CD4-positive, alpha-beta T cell treated with Interleukin-6 for 4 hours (primary cell): ENCODE measurements at regions not wholly inside any gene's neighbourhood (a gene's known extent, or its start where the extent isn't known, plus 50 kb on each side); places are given as distances from the start of the nearest gene placed in this dataset.

Source experiments
- DNase-seq: peaks from one replicate; pipeline ENCODE4 v3.0.0-alpha.2; 2020; ENCODE audit warnings: mixed read lengths

- no peak for DNase-seq
Observed at GRCh38 chr13:107906131-107906530, 309.2 kb downstream of the LIG4 start.

- no peak for DNase-seq
Observed at GRCh38 chr13:107901996-107902562, 313.3 kb downstream of the LIG4 start.

GRCh38 chr13:107901230-107901629 lies 314.1 kb downstream of the LIG4 start:
- DNase-seq, result no peak

DNA sequence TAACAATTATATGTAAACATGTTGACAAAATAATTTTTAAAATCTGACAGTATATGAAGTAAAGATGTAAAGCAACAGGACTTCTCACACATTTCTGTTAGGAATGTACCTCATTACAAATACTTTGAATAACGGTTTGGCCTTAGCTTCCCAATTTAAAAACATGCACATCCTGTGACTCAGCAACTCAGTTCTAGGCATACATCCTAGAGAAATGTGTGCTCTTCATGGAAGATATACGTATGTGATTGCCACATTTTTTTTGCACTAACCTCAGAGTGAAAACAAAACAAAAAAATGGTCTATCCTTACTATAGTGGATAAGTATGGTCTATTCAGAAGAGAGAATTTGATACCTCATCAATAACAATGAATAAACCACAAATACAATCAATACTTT lies 314.6 kb downstream of the LIG4 start:
- no peak for DNase-seq

DNA sequence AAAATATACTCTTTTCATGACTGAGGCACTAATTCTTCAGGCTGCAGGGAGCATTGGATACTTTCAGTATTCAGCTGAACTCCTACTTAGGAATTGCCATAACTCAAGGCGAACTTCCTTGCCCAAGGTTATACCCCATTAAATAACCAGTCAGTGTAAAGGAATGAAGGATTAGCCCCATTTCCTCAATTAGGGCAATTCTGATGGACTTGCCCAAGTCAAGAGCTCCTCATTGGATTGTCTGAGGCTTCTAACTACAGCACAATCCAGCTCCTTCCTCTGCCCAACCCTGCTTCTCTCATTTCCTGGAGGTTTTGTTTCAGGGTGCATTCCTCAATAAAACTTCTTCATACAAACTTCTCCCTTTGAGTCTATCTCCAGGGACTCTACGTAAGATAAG lies 329.2 kb downstream of the LIG4 start:
- no peak for DNase-seq

DNA sequence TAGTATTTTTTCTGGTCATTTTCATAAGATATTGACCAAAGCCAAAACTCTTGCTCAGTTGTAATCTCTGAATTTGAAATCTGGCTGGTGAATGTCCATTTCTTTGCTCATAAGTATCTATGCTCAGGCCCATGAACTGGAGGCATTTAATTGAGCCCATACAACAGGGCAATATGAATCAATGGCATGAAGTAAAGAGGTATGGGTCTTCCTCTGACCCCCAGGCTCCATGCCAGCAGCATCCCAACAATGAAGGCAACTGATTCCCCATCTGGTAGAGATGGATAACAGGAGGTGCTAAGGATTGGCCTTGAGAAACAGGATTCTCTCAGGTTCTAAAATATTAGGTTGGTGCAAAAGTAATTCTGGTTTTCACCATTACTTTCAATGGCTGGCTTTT lies 330.8 kb downstream of the LIG4 start:
- DNase-seq, result no peak

DNA sequence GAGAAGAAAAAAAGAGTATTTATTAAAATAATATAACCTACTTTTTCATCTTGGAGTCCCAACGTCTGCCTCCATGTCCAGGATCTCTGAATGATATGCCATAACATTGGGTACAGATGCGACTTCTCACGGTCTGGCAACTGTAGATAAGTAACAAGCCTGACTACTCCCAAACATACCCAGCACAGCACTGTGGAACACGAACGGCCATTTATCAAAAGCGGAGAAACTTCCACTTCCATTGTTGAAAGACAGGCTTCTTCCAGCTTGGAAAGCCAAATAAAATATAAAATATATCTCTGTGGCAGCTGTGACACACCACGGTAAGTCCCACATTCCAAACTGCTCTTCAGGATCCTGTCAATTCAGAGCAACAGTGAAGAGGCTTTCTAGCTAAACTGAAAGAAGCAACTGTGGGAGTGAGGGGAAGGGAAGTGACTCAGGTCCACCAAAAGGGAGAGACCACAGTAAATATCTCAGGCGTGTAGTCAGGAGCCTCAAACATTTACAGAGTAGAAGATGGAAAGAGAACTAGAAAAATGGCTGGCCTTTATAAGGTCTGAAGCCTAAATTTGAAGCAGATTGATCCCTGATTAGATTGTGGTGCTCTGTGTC lies 331.7 kb downstream of the LIG4 start:
- no peak for DNase-seq

DNA sequence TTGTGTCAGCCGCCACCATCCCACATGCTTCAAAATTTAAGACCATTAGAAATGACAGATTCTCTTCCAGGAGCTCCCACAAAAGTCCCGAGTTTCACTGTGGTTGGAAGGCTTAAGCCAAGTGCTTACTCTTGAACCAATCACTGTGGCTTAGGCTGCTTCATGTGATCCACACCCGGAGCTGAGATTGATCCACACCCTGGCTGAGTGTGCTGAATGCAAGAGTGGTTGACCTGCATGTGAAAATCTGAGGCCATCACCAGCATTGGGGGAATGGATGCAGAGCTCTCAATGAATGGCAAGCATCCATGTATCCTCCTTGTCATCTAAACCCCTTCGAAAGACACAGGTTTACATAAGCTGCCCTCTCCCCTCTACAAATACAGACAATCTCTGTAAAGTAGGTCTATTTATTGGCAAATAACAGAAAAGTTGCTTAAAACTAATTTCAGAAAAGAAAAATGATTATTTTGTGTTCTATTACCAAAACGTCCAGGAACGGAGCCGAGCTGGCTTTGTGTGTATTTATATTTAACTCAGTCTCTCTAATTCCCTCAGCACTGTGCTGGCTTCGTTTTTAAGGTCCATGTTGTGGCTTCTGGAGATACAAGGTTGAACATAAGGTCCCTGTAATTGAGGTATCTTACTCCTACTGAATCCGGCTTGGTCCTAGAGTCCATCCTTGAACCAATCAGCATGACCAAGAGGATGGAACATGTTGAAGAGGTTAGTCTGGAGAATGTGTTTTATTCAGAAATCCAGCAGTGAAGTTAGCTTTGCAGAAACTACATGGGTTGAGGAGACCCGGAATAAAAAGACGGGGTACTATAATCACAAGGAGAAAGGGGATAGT lies 332.4 kb downstream of the LIG4 start:
- DNase-seq, result no peak

- DNase-seq, result no peak
Observed at GRCh38 chr13:107881362-107881761, 334.0 kb downstream of the LIG4 start.

GRCh38 chr13:107874456-107874855 lies 340.9 kb downstream of the LIG4 start:
- no peak for DNase-seq

DNA sequence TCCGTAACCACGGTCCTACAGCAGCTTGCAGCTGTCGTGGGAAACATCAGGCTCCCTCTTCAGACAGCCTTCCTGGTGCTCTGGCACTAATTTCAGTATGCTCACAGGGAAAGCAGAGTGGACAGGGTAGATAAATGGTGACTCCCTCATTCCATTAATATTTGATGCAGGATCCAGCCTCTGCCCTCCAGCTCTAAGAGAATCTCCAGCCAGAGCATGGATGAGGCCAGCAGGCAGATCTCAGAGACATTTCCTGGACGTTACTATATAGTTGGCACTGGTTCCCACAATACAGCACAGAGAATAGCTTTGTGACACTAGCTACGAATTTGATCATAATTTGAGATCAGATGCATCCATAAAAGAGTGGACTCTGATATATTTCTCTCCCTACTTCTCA lies 341.4 kb downstream of the LIG4 start:
- DNase-seq, result no peak

GRCh38 chr13:107870400-107870799 lies 344.9 kb downstream of the LIG4 start:
- no peak for DNase-seq

- no peak for DNase-seq
Observed at GRCh38 chr13:107867701-107868661, 347.4 kb downstream of the LIG4 start.

GRCh38 chr13:107866941-107867623 lies 348.3 kb downstream of the LIG4 start:
- DNase-seq, result no peak

DNA sequence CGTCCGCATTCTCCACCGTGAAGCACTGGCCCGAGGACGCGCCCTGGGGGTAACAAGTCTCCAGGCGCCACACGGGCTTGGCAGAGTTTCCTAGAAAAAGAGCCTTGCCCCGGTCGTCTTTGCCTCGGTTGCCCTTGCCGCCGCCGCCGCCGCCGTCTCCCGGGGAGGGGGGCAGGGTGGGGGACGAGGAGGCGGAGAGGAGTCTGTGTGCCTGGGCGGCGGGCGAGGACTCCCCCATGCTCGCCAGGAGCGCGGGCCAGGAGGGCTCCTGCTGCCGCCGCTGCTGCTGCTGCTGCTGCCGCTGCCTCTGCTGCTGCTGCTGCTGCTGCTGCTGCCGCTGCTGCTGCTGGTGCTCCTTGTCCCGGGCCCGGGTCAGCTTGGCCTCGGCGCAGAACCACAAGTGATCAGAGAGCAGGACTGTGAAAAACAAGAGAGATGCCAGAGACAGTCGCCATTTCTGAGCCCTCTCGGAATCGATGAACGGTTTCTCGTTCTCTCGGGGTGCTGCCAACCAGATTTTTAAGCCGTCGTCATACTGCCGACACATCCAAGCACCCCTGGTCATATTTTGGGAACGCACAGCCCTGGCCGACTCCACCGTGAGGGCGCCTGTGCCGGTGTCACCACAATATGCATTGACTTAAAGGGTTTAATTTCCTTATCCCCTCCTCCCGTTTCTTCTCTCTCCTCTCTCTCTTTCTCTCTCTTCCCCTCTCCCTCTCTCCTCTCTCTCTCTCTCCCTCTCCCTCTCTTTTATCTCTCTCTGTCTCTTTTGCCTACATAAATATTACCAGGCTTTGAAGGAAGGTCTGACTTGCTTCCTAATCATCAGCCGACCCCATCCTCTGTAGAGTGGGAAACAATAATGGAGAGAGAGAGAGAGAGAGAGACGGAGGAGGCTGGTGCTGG lies 349.1 kb downstream of the LIG4 start:
- DNase-seq, result no peak

DNA sequence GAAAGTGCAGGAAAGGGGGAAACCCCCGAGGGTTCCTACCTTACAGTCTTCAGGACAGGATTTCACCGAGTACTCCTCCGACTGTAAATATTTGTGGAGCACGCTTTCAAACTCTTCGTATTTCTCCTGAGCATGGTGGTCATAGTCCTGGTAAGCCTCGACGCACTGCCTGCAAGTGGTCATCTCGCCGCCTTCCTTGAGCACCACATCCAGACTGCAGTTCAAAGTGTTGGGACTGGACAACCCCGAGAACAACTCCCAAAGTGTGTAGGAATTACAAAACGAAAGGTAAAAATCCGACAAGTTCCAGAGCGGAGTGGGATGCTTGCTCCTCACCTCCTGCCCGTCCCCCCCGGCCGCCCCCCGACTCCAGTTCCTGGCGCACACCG lies 349.7 kb downstream of the LIG4 start:
- DNase-seq, result no peak

GRCh38 chr13:107865318-107865575 lies 350.1 kb downstream of the LIG4 start:
- no peak for DNase-seq

GRCh38 chr13:107864543-107865317 lies 350.6 kb downstream of the LIG4 start:
- no peak for DNase-seq

- no peak for DNase-seq
Observed at GRCh38 chr13:107860284-107860683, 355.1 kb downstream of the LIG4 start.

- DNase-seq, result no peak
Observed at GRCh38 chr13:107854880-107855279, 360.5 kb downstream of the LIG4 start.

GRCh38 chr13:107852072-107852471 lies 363.3 kb downstream of the LIG4 start:
- DNase-seq, result no peak
